GM15510 (cell line): ENCODE measurements at regions not wholly inside any gene's neighbourhood (a gene's known extent, or its start where the extent isn't known, plus 50 kb on each side); places are given as distances from the start of the nearest gene placed in this dataset.

ENCODE experiments used
- POLR2A ChIP-seq: IDR thresholded peaks from 3 replicates; pipeline ENCODE4 v1.6.1; 2011; ENCODE audit warnings: borderline replicate concordance; ENCODE audit not compliant: insufficient read length; ENCODE audit errors: extremely low read depth

- no peak for TF ChIP-seq POLR2A
Observed at GRCh38 chr7:69076566-69076965, 521.7 kb upstream of the AUTS2 start.

- no peak for TF ChIP-seq POLR2A
Observed at GRCh38 chr7:69078997-69079769, 519.1 kb upstream of the AUTS2 start.

- no peak for TF ChIP-seq POLR2A
Observed at GRCh38 chr7:69088185-69088584, 510.1 kb upstream of the AUTS2 start.

- no peak for TF ChIP-seq POLR2A
Observed at GRCh38 chr7:69090936-69091335, 507.3 kb upstream of the AUTS2 start.

- no peak for TF ChIP-seq POLR2A
Observed at GRCh38 chr7:69091521-69091920, 506.8 kb upstream of the AUTS2 start.

DNA sequence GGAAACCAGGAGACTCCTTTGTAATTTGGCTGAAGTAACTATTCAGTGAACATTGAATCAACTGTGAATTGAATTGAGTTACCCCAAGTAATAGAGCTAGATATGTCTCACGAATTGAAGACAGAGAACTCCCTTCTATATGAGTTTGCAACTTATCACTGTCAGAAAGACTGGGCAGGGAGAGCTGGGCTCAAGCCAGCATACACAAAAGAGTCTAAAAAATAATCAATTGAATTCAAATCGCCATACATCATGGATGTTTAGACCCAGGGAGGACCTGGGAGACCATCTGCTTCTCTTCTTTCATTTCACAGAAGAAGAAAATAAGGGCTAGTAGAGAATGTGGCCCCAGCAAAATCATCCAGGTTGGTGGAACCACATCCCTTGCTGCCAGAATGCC lies 503.1 kb upstream of the AUTS2 start:
- no peak for TF ChIP-seq POLR2A

DNA sequence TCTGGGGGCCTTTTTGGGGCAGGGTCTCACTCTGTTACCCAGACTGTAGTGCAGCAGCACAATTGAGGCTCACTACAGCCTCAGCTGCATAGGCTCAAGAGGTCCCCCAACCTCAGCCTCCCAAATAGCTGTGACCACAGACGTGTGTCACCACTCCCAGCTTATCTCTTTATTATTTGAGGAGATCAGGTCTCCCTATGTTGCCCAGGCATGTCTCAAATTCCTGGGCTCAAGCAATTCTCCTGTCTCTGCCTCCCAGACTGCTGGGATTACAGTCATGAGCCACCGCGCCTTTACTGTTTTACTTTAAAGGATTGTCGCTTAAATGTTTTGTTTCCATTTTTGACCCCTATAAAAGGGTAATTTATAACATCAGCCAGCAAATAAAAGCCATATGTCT lies 502.6 kb upstream of the AUTS2 start:
- no peak for TF ChIP-seq POLR2A

DNA sequence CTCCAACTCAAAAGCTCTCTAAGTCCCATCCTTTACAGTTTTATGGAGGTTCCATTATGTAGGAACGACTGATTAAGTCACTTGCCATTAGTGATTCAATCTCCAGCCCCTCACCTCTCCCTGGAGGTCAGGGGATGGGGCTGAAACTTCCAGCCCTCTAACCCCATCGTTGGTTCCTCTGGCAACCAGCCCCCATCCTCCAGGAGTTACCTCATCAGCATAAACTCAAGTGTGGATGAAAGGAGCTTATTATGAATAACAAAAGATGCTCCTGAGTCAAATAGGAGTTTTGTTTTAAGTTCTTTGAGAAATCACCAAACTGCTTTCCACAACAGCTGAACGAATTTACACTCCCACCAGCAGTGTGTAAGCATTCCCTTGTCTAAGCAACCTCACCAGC lies 494.3 kb upstream of the AUTS2 start:
- TF ChIP-seq POLR2A, result no peak

- TF ChIP-seq POLR2A, result no peak
Observed at GRCh38 chr7:69105092-69105491, 493.2 kb upstream of the AUTS2 start.

- no peak for TF ChIP-seq POLR2A
Observed at GRCh38 chr7:69105981-69106380, 492.3 kb upstream of the AUTS2 start.

DNA sequence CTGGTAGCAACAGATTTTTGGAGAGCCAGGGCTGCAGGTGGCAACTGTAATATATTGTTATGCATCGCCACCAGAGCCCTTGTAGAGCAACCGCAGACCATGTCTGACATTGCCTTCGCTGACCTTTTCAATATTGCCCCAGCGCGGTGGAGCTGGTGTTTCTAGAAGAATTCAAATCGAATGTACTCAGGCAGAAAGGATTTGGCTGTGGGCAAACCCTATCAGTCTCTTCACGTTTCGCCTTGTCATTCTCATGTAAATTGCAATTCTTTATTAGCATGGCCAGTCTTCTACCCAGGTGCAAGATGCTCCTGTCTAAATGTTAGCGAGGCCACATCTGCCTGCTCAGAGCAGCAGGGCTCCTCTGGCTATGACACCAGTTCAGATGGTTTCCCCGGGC lies 490.2 kb upstream of the AUTS2 start:
- TF ChIP-seq POLR2A, result no peak

- no peak for TF ChIP-seq POLR2A
Observed at GRCh38 chr7:69109246-69109645, 489.0 kb upstream of the AUTS2 start.

DNA sequence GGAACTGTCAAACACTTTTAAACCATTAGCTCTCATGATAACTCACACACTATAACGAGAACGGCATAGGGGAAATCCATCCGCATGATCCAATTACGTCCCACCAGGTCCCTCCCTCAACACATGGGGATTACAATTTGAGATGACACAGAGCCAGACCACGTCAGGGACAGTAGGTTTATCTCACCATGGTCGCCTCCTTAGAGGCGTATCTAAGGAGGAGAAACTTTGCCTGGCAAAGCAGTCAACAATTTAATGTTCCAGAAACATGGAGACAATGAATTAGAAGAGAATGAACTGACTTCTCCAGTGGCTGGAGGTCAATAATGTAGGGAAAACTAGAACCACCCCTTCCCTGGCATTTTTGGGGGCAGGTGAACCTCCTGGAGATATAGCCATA lies 488.4 kb upstream of the AUTS2 start:
- TF ChIP-seq POLR2A, result no peak

DNA sequence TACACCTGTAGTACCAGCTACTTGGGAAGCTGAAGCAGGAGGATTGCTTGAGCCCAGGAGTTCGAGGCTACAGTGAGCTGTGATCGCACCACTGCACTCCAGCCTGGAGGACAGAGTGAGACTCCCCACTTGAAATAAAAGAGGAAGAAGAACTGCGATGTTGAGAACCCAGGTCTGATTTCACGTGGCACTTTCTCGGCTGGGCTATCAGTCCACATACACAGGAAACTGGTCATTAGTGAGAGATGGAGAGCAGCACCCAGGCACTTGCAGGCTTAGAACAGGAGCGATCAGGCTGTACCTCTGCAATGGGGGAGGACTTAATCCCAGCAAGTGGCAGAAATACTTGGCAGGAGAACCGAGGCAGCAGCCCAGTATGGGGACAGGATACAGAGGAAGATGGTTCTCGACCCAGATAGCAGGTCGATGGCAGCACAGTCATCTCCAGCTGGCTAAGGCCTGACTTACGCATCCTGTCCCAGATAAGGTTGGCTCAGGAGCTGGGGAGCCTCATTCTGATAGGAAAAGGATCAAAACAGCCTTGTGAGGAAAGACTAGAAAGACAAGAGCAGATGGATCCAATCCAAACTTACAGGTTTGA lies 487.7 kb upstream of the AUTS2 start:
- no peak for TF ChIP-seq POLR2A

GRCh38 chr7:69114374-69114773 lies 483.9 kb upstream of the AUTS2 start:
- TF ChIP-seq POLR2A, result no peak

DNA sequence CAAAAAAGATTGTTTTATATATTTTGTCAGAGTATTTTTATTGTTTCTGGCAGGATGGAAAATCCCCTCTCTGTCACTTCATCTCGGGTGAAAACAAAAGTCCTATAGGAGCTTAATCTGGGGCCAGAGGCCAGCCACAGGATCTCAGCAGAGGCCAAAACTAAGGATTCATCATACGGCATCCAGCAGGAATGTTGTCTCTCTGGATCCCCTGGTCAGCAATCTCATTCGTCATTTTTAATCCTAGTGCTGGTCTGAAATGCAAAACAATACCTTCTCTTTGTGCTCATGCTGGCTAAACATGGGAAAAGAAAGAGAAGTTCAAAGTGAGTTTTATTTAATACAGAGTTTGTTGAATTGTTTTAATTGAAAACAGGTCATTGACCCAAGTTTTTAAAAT lies 482.5 kb upstream of the AUTS2 start:
- TF ChIP-seq POLR2A, result no peak
